Trophoblast cell (in vitro differentiated cells and primary cell): ENCODE measurements at regions not wholly inside any gene's neighbourhood (a gene's known extent, or its start where the extent isn't known, plus 50 kb on each side); places are given as distances from the start of the nearest gene placed in this dataset.

Experiments used
- DNase-seq, 2 donors: peaks; one replicate each; pipeline ENCODE4 v3.0.0-alpha.2; 2016
- H2AFZ ChIP-seq: 2 replicates; pipeline ENCODE4 v1.6.1; 2013; ENCODE audit warnings: low read length, moderate library complexity, mild to moderate bottlenecking; ENCODE audit not compliant: insufficient read depth, poor library complexity
- H2AK5ac ChIP-seq: 2 replicates; pipeline ENCODE4 v1.6.1; 2013; ENCODE audit warnings: mild to moderate bottlenecking, low read length
- H2BK120ac ChIP-seq: 2 replicates; pipeline ENCODE4 v1.6.1; 2013; ENCODE audit warnings: low read length, mild to moderate bottlenecking, moderate library complexity; ENCODE audit not compliant: insufficient read depth, poor library complexity
- H2BK12ac ChIP-seq: 2 replicates; pipeline ENCODE4 v1.6.1; 2013; ENCODE audit warnings: mild to moderate bottlenecking, low read length, moderate library complexity
- H2BK5ac ChIP-seq: 2 replicates; pipeline ENCODE4 v1.6.1; 2013; ENCODE audit warnings: low read length, low read depth, moderate library complexity, mild to moderate bottlenecking; ENCODE audit not compliant: poor library complexity
- H3K14ac ChIP-seq: 2 replicates; pipeline ENCODE4 v1.6.1; 2013; ENCODE audit warnings: mild to moderate bottlenecking, low read length
- H3K18ac ChIP-seq: 2 replicates; pipeline ENCODE4 v1.6.1; 2013; ENCODE audit warnings: mild to moderate bottlenecking, low read length
- H3K23ac ChIP-seq: 2 replicates; pipeline ENCODE4 v1.6.1; 2013; ENCODE audit warnings: low read length
- H3K27ac ChIP-seq: 2 replicates; pipeline ENCODE4 v1.5.1; 2013; ENCODE audit warnings: low read depth, mild to moderate bottlenecking, inconsistent platforms, low read length, moderate library complexity
- H3K27me3 ChIP-seq: 2 replicates; pipeline ENCODE4 v1.6.1; 2013; ENCODE audit warnings: inconsistent platforms, mild to moderate bottlenecking, low read length, moderate library complexity; ENCODE audit not compliant: insufficient read depth
- H3K36me3 ChIP-seq, 2 experiments: 1 replicate in 1 of 2; 2 replicates in 1 of 2; pipeline ENCODE4 v1.6.1; 2013; ENCODE audit warnings: low read length in 2 of 2, mild to moderate bottlenecking in 2 of 2, moderate library complexity in 1 of 2; ENCODE audit not compliant: insufficient read depth in 2 of 2, control insufficient read depth in 1 of 2
- H3K4ac ChIP-seq: 2 replicates; pipeline ENCODE4 v1.6.1; 2013; ENCODE audit warnings: low read depth, mild to moderate bottlenecking, low read length, moderate library complexity
- H3K4me1 ChIP-seq, 2 experiments: 1 replicate in 1 of 2; 2 replicates in 1 of 2; pipeline ENCODE4 v1.6.1; 2013; ENCODE audit warnings: low read length in 2 of 2, mild to moderate bottlenecking in 2 of 2, moderate library complexity in 1 of 2; ENCODE audit not compliant: insufficient read depth in 2 of 2, control insufficient read depth in 1 of 2
- H3K4me2 ChIP-seq: 2 replicates; pipeline ENCODE4 v1.6.1; 2013; ENCODE audit warnings: inconsistent platforms, mild to moderate bottlenecking, low read length, moderate library complexity
- H3K4me3 ChIP-seq: 2 replicates; pipeline ENCODE4 v1.5.1; 2013; ENCODE audit warnings: mild to moderate bottlenecking, low read depth, low read length, inconsistent platforms
- H3K79me1 ChIP-seq: one replicate; pipeline ENCODE4 v1.6.1; 2013; ENCODE audit warnings: low read length
- H3K79me2 ChIP-seq: 2 replicates; pipeline ENCODE4 v1.6.1; 2013; ENCODE audit warnings: low read length, mild to moderate bottlenecking; ENCODE audit not compliant: control insufficient read depth, insufficient read depth, poor library complexity
- H3K9ac ChIP-seq: 2 replicates; pipeline ENCODE4 v1.6.1; 2013; ENCODE audit warnings: mild to moderate bottlenecking, low read length
- H3K9me3 ChIP-seq: 2 replicates; pipeline ENCODE4 v1.6.1; 2013; ENCODE audit warnings: low read depth, mild to moderate bottlenecking, control low read depth, inconsistent platforms, low read length; ENCODE audit not compliant: insufficient read depth
- H4K12ac ChIP-seq: 2 replicates; pipeline ENCODE4 v1.6.1; 2013; ENCODE audit warnings: low read depth, mild to moderate bottlenecking, low read length, moderate library complexity
- H4K8ac ChIP-seq: 2 replicates; pipeline ENCODE4 v1.6.1; 2013; ENCODE audit warnings: low read depth, mild to moderate bottlenecking, low read length, moderate library complexity
- H4K91ac ChIP-seq: one replicate; pipeline ENCODE4 v1.6.1; 2013; ENCODE audit warnings: low read depth, mild to moderate bottlenecking, low read length, moderate library complexity
- WGBS: extraction: QIAGEN DNeasy Blood & Tissue Kit; methylation state at CpG from one replicate; pipeline ENCODE4 v1.1.7; 2013; ENCODE audit warnings: missing lambda C conversion rate; ENCODE audit not compliant: insufficient read length, insufficient coverage; ENCODE audit errors: extremely low coverage; 5-methylcytosine and 5-hydroxymethylcytosine counted together

DNA sequence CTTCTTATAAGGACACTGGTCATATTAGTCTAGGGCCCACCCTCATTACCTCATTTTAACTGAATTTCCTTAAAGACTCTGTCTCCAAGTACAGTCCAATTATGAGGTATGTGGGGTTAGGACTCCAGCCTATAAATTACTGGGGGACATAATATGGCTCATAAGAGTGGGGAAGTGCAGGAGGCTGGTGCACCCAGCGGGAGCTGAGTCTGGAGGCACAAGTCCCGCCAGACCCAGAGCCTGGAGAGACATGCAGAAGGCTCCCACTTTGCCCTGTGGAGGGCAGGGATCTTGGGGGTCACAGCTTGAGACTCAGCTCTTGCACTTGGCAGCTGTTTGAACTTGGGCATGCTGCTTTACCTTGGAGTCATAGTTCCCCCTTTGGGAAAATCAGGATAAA is 250.4 kb downstream of the RHOU start:
- H3K4me1 ChIP-seq: peaks cover 12 to 15% of the 10 kb centered on the region in 2 experiments
- no peak overlapping the region for H3K27ac ChIP-seq
- no peak overlapping the region for H2BK5ac ChIP-seq
- no peak overlapping the region for H3K4me3 ChIP-seq
- no peak overlapping the region for H3K4ac ChIP-seq
- H3K4me2 ChIP-seq: no peak overlapping the region
- H3K79me1 ChIP-seq: peaks cover 7% of the 10 kb centered on the region
- H3K79me2 ChIP-seq: no peaks in the 10 kb centered on the region
- peaks cover 3% of the 10 kb centered on the region for H3K9me3 ChIP-seq
- H3K23ac ChIP-seq: no peak overlapping the region
- no peaks in the 10 kb centered on the region for H3K27me3 ChIP-seq
- H2AK5ac ChIP-seq: no peak overlapping the region
- H4K8ac ChIP-seq: no peak overlapping the region
- no peak overlapping the region for H2BK12ac ChIP-seq
- H3K14ac ChIP-seq: no peak overlapping the region
- no peaks in the 10 kb centered on the region for H3K36me3 ChIP-seq
- no peak overlapping the region for H2AFZ ChIP-seq
- H4K12ac ChIP-seq: no peak overlapping the region
- no peak overlapping the region for H3K9ac ChIP-seq
- no peak for DNase-seq
- H3K18ac ChIP-seq: no peak overlapping the region
- H4K91ac ChIP-seq: no peak overlapping the region
- H2BK120ac ChIP-seq: no peak overlapping the region
- WGBS: no CpG with 5 or more reads among the region's 2 CpGs

DNA sequence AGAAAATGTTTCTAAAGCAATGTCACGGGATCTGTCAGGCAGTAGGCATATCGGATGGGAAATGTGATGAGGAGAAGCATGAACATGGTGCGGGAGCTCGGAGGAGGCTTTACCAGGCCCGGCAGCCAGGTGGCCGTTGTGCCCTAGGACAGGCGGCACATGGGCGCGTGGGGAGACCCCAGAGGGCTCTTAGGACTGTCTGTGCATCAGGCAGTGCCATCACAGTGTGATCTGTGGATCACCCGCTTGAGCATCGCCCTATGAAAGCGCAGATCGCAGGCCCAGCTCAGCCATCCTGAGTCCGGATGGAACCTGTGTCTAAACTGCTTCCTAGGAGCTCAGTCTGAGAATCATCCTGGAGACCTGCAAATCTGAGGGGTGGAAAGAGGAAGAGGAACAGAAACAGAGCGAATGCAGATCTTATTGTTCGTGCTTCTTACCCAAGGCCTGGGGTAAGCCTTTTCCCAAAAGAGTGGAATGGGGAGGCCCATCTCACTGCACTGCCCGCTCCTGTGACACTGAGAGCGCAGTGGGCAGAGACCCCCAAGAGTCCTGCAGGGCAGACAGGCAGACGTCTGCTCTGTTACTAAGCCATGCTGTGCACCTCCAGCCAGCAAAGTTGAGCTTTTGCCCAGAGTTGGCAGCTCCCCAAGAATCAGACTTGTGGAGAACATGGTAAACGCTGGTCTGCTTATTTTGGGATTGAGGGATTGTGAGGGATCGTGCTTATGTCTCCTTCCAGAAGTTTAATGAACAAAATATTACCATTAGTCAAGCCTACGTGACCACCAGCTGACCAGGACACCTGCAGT is 251.0 kb downstream of the RHOU start:
- H4K8ac ChIP-seq: no peak overlapping the region
- H3K36me3 ChIP-seq: no peaks in the 10 kb centered on the region
- no peak overlapping the region for H3K4me2 ChIP-seq
- H2BK5ac ChIP-seq: no peak overlapping the region
- no peaks in the 10 kb centered on the region for H3K79me2 ChIP-seq
- H2AFZ ChIP-seq: no peak overlapping the region
- no peak overlapping the region for H3K14ac ChIP-seq
- peak overlapping the region; percentile 13 for H3K4me3 ChIP-seq
- no peak overlapping the region for H2AK5ac ChIP-seq
- peak overlapping the region; percentile 51 for H2BK12ac ChIP-seq
- no peak overlapping the region for H3K27ac ChIP-seq
- H4K12ac ChIP-seq: no peak overlapping the region
- H3K4me1 ChIP-seq: peaks cover 12 to 15% of the 10 kb centered on the region in 2 experiments
- H3K18ac ChIP-seq: no peak overlapping the region
- peaks cover 7% of the 10 kb centered on the region for H3K79me1 ChIP-seq
- DNase-seq: no peak
- no peak overlapping the region for H3K4ac ChIP-seq
- H3K9ac ChIP-seq: no peak overlapping the region
- no peak overlapping the region for H3K23ac ChIP-seq
- no CpG with 5 or more reads among the region's 22 CpGs for WGBS
- H2BK120ac ChIP-seq: no peak overlapping the region
- H3K9me3 ChIP-seq: peaks cover 3% of the 10 kb centered on the region
- H4K91ac ChIP-seq: no peak overlapping the region
- H3K27me3 ChIP-seq: no peaks in the 10 kb centered on the region

DNA sequence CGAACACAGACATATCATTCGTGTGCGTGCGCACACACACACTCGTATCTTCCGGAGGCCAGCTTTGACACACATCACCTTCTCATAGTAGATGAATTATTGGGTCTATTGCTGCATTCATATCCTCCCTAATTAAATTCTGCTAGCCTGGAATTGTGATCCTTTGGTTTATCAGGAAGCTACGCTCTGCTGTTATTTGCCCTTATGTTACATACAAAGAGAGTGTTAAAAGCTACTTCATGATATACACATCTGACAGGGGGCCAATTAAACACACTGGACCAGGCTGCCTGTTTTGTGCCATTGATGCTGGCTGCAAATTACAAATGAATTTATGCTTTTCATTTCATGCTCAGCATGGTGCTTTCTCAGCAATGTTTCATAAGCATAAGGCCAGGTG is 252.0 kb downstream of the RHOU start:
- Histone ChIP-seq H4K12ac (no peak overlapping the region), H3K18ac (no peak overlapping the region), H3K27ac (no peak overlapping the region), H3K9ac (no peak overlapping the region), H3K9me3 (peaks cover 3% of the 10 kb centered on the region), H4K91ac (no peak overlapping the region), H2AK5ac (no peak overlapping the region), H3K4me3 (no peak overlapping the region), H3K36me3 (no peaks in the 10 kb centered on the region), H3K4me1 (peaks cover 12 to 15% of the 10 kb centered on the region in 2 experiments), H2BK5ac (no peak overlapping the region), H3K27me3 (no peaks in the 10 kb centered on the region), H2AFZ (no peak overlapping the region), H2BK12ac (no peak overlapping the region), H2BK120ac (no peak overlapping the region), H3K79me2 (no peaks in the 10 kb centered on the region), H3K23ac (no peak overlapping the region), H3K79me1 (peaks cover 7% of the 10 kb centered on the region), H3K4ac (no peak overlapping the region), H3K14ac (no peak overlapping the region), H4K8ac (no peak overlapping the region), H3K4me2 (no peak overlapping the region)
- no CpG with 5 or more reads among the region's 7 CpGs for WGBS
- DNase-seq: no peak

DNA sequence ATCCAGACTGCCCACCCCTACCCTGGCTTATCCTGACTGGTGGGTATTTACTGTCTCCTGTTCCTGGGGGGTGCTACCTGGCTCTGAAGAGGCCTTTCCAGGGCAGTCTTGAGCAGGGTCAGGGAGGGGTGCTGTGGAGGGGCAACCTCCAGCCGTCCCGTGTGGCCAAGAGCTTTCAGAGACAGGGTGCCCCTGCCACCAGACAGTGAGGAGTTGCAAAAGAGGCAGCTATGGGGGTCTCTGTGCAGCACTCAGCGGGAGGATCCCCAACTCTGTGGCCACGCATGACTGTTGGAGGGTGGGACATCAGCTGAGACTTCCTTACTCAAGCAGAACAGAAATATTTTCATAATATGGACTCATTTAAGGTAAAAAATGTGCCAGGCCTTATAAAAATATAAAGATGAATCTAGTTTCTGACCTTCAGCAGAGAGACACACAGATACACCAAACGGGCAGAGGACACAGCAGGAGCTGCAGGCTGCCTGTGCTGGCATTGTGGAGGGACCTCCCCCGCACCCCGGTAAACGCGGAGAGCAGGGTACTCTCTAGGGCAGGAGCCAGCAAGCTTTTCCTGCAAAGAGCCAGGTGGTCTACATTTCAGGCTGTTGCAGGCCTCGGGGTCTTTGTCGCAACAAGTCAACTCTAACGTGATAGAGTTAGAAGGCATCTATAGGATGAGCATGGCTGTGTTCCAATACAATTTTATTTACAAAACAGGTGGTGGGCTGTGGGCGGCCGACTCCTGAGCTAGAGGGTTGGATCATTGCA is 252.6 kb downstream of the RHOU start:
- no peak overlapping the region for H3K9ac ChIP-seq
- H3K18ac ChIP-seq: no peak overlapping the region
- H2AK5ac ChIP-seq: peak overlapping the region; percentile 42
- peaks cover 3% of the 10 kb centered on the region for H3K9me3 ChIP-seq
- H3K4me2 ChIP-seq: no peak overlapping the region
- no peak overlapping the region for H2BK5ac ChIP-seq
- no peaks in the 10 kb centered on the region for H3K79me2 ChIP-seq
- no peaks in the 10 kb centered on the region for H3K27me3 ChIP-seq
- peak overlapping the region; percentile 18 for H2BK12ac ChIP-seq
- H3K79me1 ChIP-seq: peaks cover 7% of the 10 kb centered on the region
- H3K14ac ChIP-seq: no peak overlapping the region
- WGBS: no CpG with 5 or more reads among the region's 14 CpGs
- H4K8ac ChIP-seq: no peak overlapping the region
- H2BK120ac ChIP-seq: no peak overlapping the region
- no peak overlapping the region for H4K12ac ChIP-seq
- H3K23ac ChIP-seq: no peak overlapping the region
- H4K91ac ChIP-seq: no peak overlapping the region
- no peak overlapping the region for H3K4me3 ChIP-seq
- peaks cover 12 to 15% of the 10 kb centered on the region in 2 experiments for H3K4me1 ChIP-seq
- no peak overlapping the region for H3K4ac ChIP-seq
- no peaks in the 10 kb centered on the region for H3K36me3 ChIP-seq
- H3K27ac ChIP-seq: no peak overlapping the region
- no peak for DNase-seq
- no peak overlapping the region for H2AFZ ChIP-seq
